ENCODE measurements at regions not wholly inside any gene's neighbourhood (a gene's known extent, or its start where the extent isn't known, plus 50 kb on each side); places are given as distances from the start of the nearest gene placed in this dataset.

DNA sequence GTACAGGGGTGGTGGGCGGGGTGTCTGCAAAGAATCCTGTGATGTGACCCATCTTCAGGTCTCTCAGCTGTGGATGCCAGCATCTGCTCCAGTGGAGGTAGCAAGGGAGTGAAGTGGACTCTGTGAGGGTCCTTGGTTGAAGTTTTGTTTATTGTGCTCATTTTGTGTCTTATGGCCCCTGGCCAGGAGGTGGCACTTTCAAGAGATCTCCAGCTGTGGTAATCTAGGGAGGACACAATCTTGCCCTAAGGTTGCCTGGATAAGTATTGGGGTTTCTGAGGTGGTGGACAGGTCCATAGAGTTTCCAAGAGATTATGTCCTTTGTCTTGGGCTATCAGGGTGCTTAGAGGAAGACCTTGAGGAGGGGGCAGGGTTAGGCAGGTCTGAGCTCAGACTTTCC is 260.7 kb downstream of the CCDC59 start:
- Histone ChIP-seq H2AFZ (ENCODE audit: low read length) (no peak overlapping the region), H3K79me2 (ENCODE audit: insufficient read depth, low read length) (no peaks in the 10 kb centered on the region), H3K36me3 (ENCODE audit: insufficient read depth, low read length) (no peaks in the 10 kb centered on the region), H3K27me3 (ENCODE audit: insufficient read depth, low read length) (no peaks in the 10 kb centered on the region), H3K4me2 (ENCODE audit: insufficient read depth, low read length) (no peak overlapping the region), H3K9me3 (ENCODE audit: low read depth, low read length) (no peaks in the 10 kb centered on the region), H3K27ac (ENCODE audit: low read depth, low read length) (no peak overlapping the region), H3K4me3 (ENCODE audit: insufficient read depth, low read length) (no peak overlapping the region), H3K4me1 (ENCODE audit: insufficient read depth, low read length) (no peaks in the 10 kb centered on the region), H4K20me1 (ENCODE audit: insufficient read depth, low read length) (no peaks in the 10 kb centered on the region)
- TF ChIP-seq, protein P1, sequence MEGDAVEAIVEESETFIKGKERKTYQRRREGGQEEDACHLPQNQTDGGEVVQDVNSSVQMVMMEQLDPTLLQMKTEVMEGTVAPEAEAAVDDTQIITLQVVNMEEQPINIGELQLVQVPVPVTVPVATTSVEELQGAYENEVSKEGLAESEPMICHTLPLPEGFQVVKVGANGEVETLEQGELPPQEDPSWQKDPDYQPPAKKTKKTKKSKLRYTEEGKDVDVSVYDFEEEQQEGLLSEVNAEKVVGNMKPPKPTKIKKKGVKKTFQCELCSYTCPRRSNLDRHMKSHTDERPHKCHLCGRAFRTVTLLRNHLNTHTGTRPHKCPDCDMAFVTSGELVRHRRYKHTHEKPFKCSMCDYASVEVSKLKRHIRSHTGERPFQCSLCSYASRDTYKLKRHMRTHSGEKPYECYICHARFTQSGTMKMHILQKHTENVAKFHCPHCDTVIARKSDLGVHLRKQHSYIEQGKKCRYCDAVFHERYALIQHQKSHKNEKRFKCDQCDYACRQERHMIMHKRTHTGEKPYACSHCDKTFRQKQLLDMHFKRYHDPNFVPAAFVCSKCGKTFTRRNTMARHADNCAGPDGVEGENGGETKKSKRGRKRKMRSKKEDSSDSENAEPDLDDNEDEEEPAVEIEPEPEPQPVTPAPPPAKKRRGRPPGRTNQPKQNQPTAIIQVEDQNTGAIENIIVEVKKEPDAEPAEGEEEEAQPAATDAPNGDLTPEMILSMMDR (IDR thresholded peaks at IDR 0.05; ENCODE audit: extremely low read depth, low read depth, low read length), result no peak
- no peak for DNase-seq (ENCODE audit: insufficient read length, low spot score, missing footprints)

DNA sequence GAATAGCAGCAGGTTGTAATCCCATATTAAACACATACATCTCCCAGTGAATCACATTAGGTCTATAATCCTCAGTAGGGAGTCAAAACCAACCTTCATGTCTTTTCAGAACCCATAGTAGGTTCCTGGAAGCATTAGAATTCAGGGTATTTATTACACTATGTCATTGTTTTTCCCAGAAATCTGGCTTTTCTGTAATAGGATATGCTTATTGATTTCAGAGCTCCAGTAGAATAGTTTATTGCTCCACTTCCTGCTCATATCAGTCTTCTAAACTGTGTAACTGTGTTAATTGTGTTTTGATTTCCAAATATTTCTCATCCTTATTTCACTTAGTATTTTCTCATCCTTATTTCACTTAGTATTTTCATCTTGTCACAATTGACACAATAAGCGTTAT is 268.0 kb downstream of the CCDC59 start:
- Histone ChIP-seq H3K79me2 (ENCODE audit: insufficient read depth, low read length) (no peaks in the 10 kb centered on the region), H4K20me1 (ENCODE audit: insufficient read depth, low read length) (no peaks in the 10 kb centered on the region), H3K27me3 (ENCODE audit: insufficient read depth, low read length) (no peaks in the 10 kb centered on the region), H3K4me2 (ENCODE audit: insufficient read depth, low read length) (no peak overlapping the region), H3K36me3 (ENCODE audit: insufficient read depth, low read length) (no peaks in the 10 kb centered on the region), H3K9me3 (ENCODE audit: low read depth, low read length) (peaks cover 2% of the 10 kb centered on the region), H3K27ac (ENCODE audit: low read depth, low read length) (no peak overlapping the region), H2AFZ (ENCODE audit: low read length) (no peak overlapping the region), H3K4me1 (ENCODE audit: insufficient read depth, low read length) (no peaks in the 10 kb centered on the region), H3K4me3 (ENCODE audit: insufficient read depth, low read length) (no peak overlapping the region)
- TF ChIP-seq, protein P1 (IDR thresholded peaks at IDR 0.05; ENCODE audit: extremely low read depth, low read depth, low read length), result no peak
- DNase-seq (ENCODE audit: insufficient read length, low spot score, missing footprints), result no peak

- Histone ChIP-seq H3K36me3 (ENCODE audit: insufficient read depth, low read length) (no peaks in the 10 kb centered on the region), H3K9me3 (ENCODE audit: low read depth, low read length) (peaks cover 2% of the 10 kb centered on the region), H3K4me2 (ENCODE audit: insufficient read depth, low read length) (no peak overlapping the region), H4K20me1 (ENCODE audit: insufficient read depth, low read length) (no peaks in the 10 kb centered on the region), H2AFZ (ENCODE audit: low read length) (no peak overlapping the region), H3K4me3 (ENCODE audit: insufficient read depth, low read length) (no peak overlapping the region), H3K79me2 (ENCODE audit: insufficient read depth, low read length) (no peaks in the 10 kb centered on the region), H3K27me3 (ENCODE audit: insufficient read depth, low read length) (no peaks in the 10 kb centered on the region), H3K27ac (ENCODE audit: low read depth, low read length) (no peak overlapping the region), H3K4me1 (ENCODE audit: insufficient read depth, low read length) (no peaks in the 10 kb centered on the region)
- no peak for DNase-seq (ENCODE audit: insufficient read length, low spot score, missing footprints)
- TF ChIP-seq, protein P1 (IDR thresholded peaks at IDR 0.05; ENCODE audit: extremely low read depth, low read depth, low read length), result no peak
Measured at GRCh38 chr12:82089369-82090121, 268.6 kb downstream of the CCDC59 start.

- DNase-seq (ENCODE audit: insufficient read length, low spot score, missing footprints), result no peak
- Histone ChIP-seq H3K4me2 (ENCODE audit: insufficient read depth, low read length) (no peak overlapping the region), H3K27ac (ENCODE audit: low read depth, low read length) (no peak overlapping the region), H4K20me1 (ENCODE audit: insufficient read depth, low read length) (no peaks in the 10 kb centered on the region), H3K9me3 (ENCODE audit: low read depth, low read length) (peaks cover 2% of the 10 kb centered on the region), H3K27me3 (ENCODE audit: insufficient read depth, low read length) (no peaks in the 10 kb centered on the region), H3K36me3 (ENCODE audit: insufficient read depth, low read length) (no peaks in the 10 kb centered on the region), H2AFZ (ENCODE audit: low read length) (no peak overlapping the region), H3K79me2 (ENCODE audit: insufficient read depth, low read length) (no peaks in the 10 kb centered on the region), H3K4me1 (ENCODE audit: insufficient read depth, low read length) (no peaks in the 10 kb centered on the region), H3K4me3 (ENCODE audit: insufficient read depth, low read length) (no peak overlapping the region)
- TF ChIP-seq, protein P1 (IDR thresholded peaks at IDR 0.05; ENCODE audit: extremely low read depth, low read depth, low read length), result no peak
Measured at GRCh38 chr12:82082501-82082900, 275.7 kb downstream of the CCDC59 start.

Data from osteoblast (primary cell).